OCI-LY7 (cell line): ENCODE measurements at regions not wholly inside any gene's neighbourhood (a gene's known extent, or its start where the extent isn't known, plus 50 kb on each side); places are given as distances from the start of the nearest gene placed in this dataset.

Source experiments
- BruUV-seq: library from RNA; stranded (reverse); fragments of 400-500 nt; replicated peaks from 2 replicates; lab custom pipeline; 2021; lab: Mats Ljungman, UMichigan
- CTCF ChIA-PET: fragments of 300-600 bp; sonication (Branson Sonifier 250); formaldehyde crosslinking; loops from one replicate; lab custom pipeline; 2022; ENCODE audit warnings: antibody characterized with exemption; ENCODE audit not compliant: unreplicated experiment; lab: Charles Lee
- POLR2A ChIA-PET: fragments of 300-600 bp; sonication (Branson Sonifier 250); formaldehyde crosslinking; loops from one replicate; lab custom pipeline; 2022; ENCODE audit warnings: antibody characterized with exemption; lab: Charles Lee
- DNase-seq: peaks from one replicate; pipeline ENCODE4 v3.0.0-alpha.2; 2015; ENCODE audit warnings: low spot score
- H2AFZ ChIP-seq: fragments of 200-600 bp; sonication (generic), shearing (Covaris generic); 2 replicates; pipeline ENCODE4 v1.6.1; 2014; ENCODE audit warnings: mild to moderate bottlenecking, antibody characterized with exemption, low read length, moderate library complexity
- H3K27ac ChIP-seq: fragments of 200-600 bp; sonication (generic); 2 replicates; pipeline ENCODE4 v1.5.1; 2014; ENCODE audit warnings: mixed run types, low read depth, mild to moderate bottlenecking, moderate library complexity, low read length, inconsistent platforms; ENCODE audit not compliant: poor library complexity, severe bottlenecking
- H3K36me3 ChIP-seq: fragments of 200-600 bp; sonication (generic); 2 replicates; pipeline ENCODE4 v1.6.1; 2014; ENCODE audit warnings: mild to moderate bottlenecking, antibody characterized with exemption, low read length, moderate library complexity, mixed read lengths; ENCODE audit not compliant: insufficient read depth
- H3K4me1 ChIP-seq: fragments of 200-600 bp; sonication (generic); 2 replicates; pipeline ENCODE4 v1.5.1; 2014; ENCODE audit warnings: mild to moderate bottlenecking, low read length; ENCODE audit not compliant: insufficient read depth, poor library complexity, severe bottlenecking
- H3K4me2 ChIP-seq: fragments of 200-600 bp; sonication (generic); 2 replicates; pipeline ENCODE4 v1.6.1; 2014; ENCODE audit warnings: mild to moderate bottlenecking, low read length
- H3K4me3 ChIP-seq: fragments of 200-600 bp; sonication (generic); 2 replicates; pipeline ENCODE4 v1.5.1; 2014; ENCODE audit warnings: mild to moderate bottlenecking, low read depth, low read length; ENCODE audit not compliant: poor library complexity, severe bottlenecking
- H3K79me2 ChIP-seq: fragments of 200-600 bp; sonication (generic); 2 replicates; pipeline ENCODE4 v1.6.1; 2016; ENCODE audit warnings: low read depth, mild to moderate bottlenecking, low read length, moderate library complexity, mixed read lengths; ENCODE audit not compliant: insufficient read depth
- H3K9me2 ChIP-seq: fragments of 200-600 bp; sonication (generic); 2 replicates; pipeline ENCODE4 v1.6.1; 2016; ENCODE audit warnings: mild to moderate bottlenecking, low read length, mixed read lengths; ENCODE audit not compliant: insufficient read depth
- H3K9me3 ChIP-seq: fragments of 200-600 bp; sonication (generic); 2 replicates; pipeline ENCODE4 v1.6.1; 2014; ENCODE audit warnings: mild to moderate bottlenecking, mixed run types, low read length, mixed read lengths
- H4K20me1 ChIP-seq: fragments of 200-600 bp; sonication (generic); 2 replicates; pipeline ENCODE4 v1.6.1; 2014; ENCODE audit warnings: mild to moderate bottlenecking, antibody characterized with exemption, low read length, moderate library complexity, mixed read lengths; ENCODE audit not compliant: insufficient read depth
- CTCF ChIP-seq: fragments of 200-600 bp; sonication (generic); conservative IDR thresholded peaks from 2 replicates; pipeline ENCODE4 v1.5.1; 2014; ENCODE audit warnings: mild to moderate bottlenecking, antibody characterized with exemption, low read length, moderate library complexity, mixed read lengths
- EZH2phosphoT487 ChIP-seq: fragments of 200-600 bp; sonication (generic); IDR thresholded peaks from 2 replicates; pipeline ENCODE4 v1.6.1; 2018; ENCODE audit warnings: low read depth, borderline replicate concordance, mild to moderate bottlenecking, mixed run types, antibody characterized with exemption, low read length, moderate library complexity, mixed read lengths
- intact Hi-C: fragments of 100-400 bp; cut with micrococcal nuclease; formaldehyde crosslinking; loops from one replicate; pipeline ENCODE4 v1.10.0; 2022; ENCODE audit not compliant: unreplicated experiment

- Histone ChIP-seq H3K4me2 (no peak overlapping the region), H3K27ac (no peak overlapping the region), H3K4me1 (no peaks in the 10 kb centered on the region), H4K20me1 (no peaks in the 10 kb centered on the region), H3K9me3 (no peaks in the 10 kb centered on the region), H3K9me2 (no peaks in the 10 kb centered on the region), H3K79me2 (no peaks in the 10 kb centered on the region), H3K36me3 (no peaks in the 10 kb centered on the region), H2AFZ (no peak overlapping the region), H3K4me3 (no peak overlapping the region)
- BruUV-seq: no TSS peak
- POLR2A ChIA-PET: interaction anchor here (0.7 to 1.0 kb wide), 2 partner anchors 9 to 14 kb away, joined by 3 read pairs; no protein-coding TSS in a partner anchor
- TF ChIP-seq CTCF: no peak
- no peak for TF ChIP-seq EZH2phosphoT487
- DNase-seq: no peak
- intact Hi-C loops: no loop called here
- CTCF ChIA-PET: no interaction called here
These were observed 61.4 kb upstream of the LRRC55 start for GRCh38 chr11:57120192-57120965.

- Histone ChIP-seq H4K20me1 (no peaks in the 10 kb centered on the region), H3K4me2 (no peak overlapping the region), H3K9me2 (no peaks in the 10 kb centered on the region), H2AFZ (no peak overlapping the region), H3K27ac (no peak overlapping the region), H3K36me3 (no peaks in the 10 kb centered on the region), H3K4me3 (no peak overlapping the region), H3K4me1 (no peaks in the 10 kb centered on the region), H3K79me2 (no peaks in the 10 kb centered on the region), H3K9me3 (no peaks in the 10 kb centered on the region)
- no TSS peak for BruUV-seq
- CTCF ChIA-PET: no interaction called here
- DNase-seq: no peak
- intact Hi-C loops: no loop called here
- TF ChIP-seq EZH2phosphoT487 (no peak), CTCF (no peak)
- POLR2A ChIA-PET: no interaction called here
These were observed 59.8 kb upstream of the LRRC55 start for GRCh38 chr11:57121996-57122395.

GRCh38 chr11:57123590-57123989, 58.2 kb upstream of the LRRC55 start:
- ChIA-PET POLR2A (interaction anchor here (0.6 kb wide), 2 partner anchors 151 to 710 kb away, joined by 3 read pairs; no protein-coding TSS in a partner anchor), CTCF (no interaction called here)
- H3K4me3 ChIP-seq: no peak overlapping the region
- no peaks in the 10 kb centered on the region for H4K20me1 ChIP-seq
- H3K36me3 ChIP-seq: no peaks in the 10 kb centered on the region
- TF ChIP-seq CTCF (no peak), EZH2phosphoT487 (no peak)
- DNase-seq: no peak
- no peaks in the 10 kb centered on the region for H3K4me1 ChIP-seq
- H3K4me2 ChIP-seq: no peak overlapping the region
- no peaks in the 10 kb centered on the region for H3K79me2 ChIP-seq
- H3K27ac ChIP-seq: no peak overlapping the region
- H3K9me3 ChIP-seq: no peaks in the 10 kb centered on the region
- H3K9me2 ChIP-seq: no peaks in the 10 kb centered on the region
- no peak overlapping the region for H2AFZ ChIP-seq
- BruUV-seq: no TSS peak
- intact Hi-C loops: no loop called here
